ENCODE measurements at regions not wholly inside any gene's neighbourhood (a gene's known extent, or its start where the extent isn't known, plus 50 kb on each side); places are given as distances from the start of the nearest gene placed in this dataset.

DNA sequence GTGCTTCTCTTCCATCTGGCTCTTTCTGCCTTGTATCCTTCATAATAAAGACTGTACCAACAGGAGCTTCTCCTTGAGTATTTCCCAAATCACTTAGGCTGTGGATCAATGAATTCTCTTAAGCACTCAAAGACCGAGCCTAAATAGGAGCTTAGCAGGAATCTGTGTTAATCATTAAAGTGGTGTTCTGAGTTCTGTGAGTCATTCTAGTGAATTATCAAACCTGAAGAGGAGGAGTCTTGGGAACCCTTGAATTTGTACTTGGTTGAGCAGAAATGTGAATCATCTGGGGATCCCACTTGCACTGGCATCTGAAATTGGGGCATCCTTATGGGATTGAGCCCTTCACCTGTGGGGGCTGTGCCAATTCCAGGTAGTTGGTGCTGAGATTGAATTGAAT is 946.2 kb downstream of the BCL11B start:
- CTCF ChIA-PET: no interaction called here
- intact Hi-C loops (cut with micrococcal nuclease): no loop called here
- peaks cover 30% of the 10 kb centered on the region for H3K4me1 Mint-ChIP-seq (ENCODE audit: low read depth)

DNA sequence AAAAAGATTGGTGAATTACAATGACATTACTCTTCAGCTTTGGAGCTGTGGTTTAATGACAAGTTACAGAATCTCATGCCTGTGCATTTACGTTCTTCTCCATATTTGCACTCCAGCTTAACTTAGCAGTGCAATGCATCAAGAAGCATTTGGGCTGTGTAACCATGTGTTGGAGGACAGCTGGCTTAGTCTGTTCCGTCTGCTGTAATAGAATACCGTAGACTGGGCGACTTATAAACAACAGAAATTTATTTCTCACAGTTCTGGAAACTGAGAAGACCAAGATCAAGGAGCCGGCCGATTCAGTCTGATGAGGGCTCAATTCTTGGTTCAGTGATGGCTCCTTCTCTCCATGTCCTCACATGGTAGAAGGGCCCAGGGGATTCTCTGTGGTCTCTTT is 943.5 kb downstream of the BCL11B start:
- intact Hi-C loops (cut with micrococcal nuclease): no loop called here
- no peak overlapping the region for H3K27ac Mint-ChIP-seq
- CTCF ChIA-PET: no interaction called here
- no peaks in the 10 kb centered on the region for H3K36me3 Mint-ChIP-seq (ENCODE audit: low read depth)
- H3K9me3 Mint-ChIP-seq: peaks cover 10% of the 10 kb centered on the region
- H3K4me1 Mint-ChIP-seq (ENCODE audit: low read depth): peaks cover 12% of the 10 kb centered on the region
- H3K27me3 Mint-ChIP-seq (ENCODE audit: low read depth): no peaks in the 10 kb centered on the region
- no peak overlapping the region for H3K4me3 Mint-ChIP-seq
- DNase-seq: no peak

More for the DNA sequence above, 946.2 kb downstream of the BCL11B start:
- peaks cover 10% of the 10 kb centered on the region for H3K9me3 Mint-ChIP-seq
- no peaks in the 10 kb centered on the region for H3K27me3 Mint-ChIP-seq (ENCODE audit: low read depth)
- H3K27ac Mint-ChIP-seq: no peak overlapping the region
- H3K36me3 Mint-ChIP-seq (ENCODE audit: low read depth): no peaks in the 10 kb centered on the region
- DNase-seq: no peak
- H3K4me3 Mint-ChIP-seq: no peak overlapping the region

DNA sequence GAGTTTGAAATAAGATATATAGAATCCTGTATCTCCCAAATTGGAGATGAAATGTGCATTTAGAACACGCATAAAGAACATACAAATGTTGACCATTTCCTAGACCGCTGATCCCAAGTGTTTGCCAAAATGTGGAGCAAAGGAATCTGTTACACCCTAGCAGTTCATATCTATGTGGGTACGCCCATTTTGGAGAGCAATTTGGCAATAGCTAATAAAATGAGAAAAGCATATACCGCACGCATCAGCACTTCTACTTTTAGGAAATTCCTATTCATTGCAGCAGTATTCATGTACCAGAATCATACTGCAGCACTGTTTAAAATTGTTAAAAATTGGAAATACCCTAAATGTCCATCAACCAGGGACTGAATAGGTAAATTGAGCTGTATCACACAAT is 937.8 kb downstream of the BCL11B start:
- intact Hi-C loops (cut with micrococcal nuclease): no loop called here
- H3K4me1 Mint-ChIP-seq (ENCODE audit: low read depth): no peaks in the 10 kb centered on the region
- CTCF ChIA-PET: no interaction called here
- no peaks in the 10 kb centered on the region for H3K36me3 Mint-ChIP-seq (ENCODE audit: low read depth)
- peaks cover 6% of the 10 kb centered on the region for H3K9me3 Mint-ChIP-seq
- DNase-seq: no peak
- no peak overlapping the region for H3K27ac Mint-ChIP-seq
- H3K27me3 Mint-ChIP-seq (ENCODE audit: low read depth): no peaks in the 10 kb centered on the region
- H3K4me3 Mint-ChIP-seq: no peak overlapping the region

DNA sequence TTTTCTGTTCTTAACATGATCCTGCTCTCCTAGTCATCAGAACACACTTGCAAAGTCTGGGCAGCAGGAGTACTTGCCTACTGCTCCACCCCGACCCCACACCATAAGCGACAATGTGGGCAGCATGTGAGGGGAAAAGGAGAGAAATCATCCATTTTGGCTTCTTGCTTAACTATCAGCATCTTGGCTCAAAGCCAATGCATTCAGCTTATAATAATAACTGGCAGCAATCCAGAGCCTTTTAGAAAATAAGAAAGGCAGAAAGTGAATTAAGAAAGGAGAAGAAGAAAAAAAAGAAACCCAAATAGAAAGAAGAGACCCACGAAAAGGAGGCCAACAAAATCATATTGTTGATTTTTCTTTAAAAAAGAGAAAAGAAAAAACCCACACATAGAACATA is 930.8 kb downstream of the BCL11B start:
- H3K27ac Mint-ChIP-seq: no peak overlapping the region
- no peak overlapping the region for H3K4me3 Mint-ChIP-seq
- intact Hi-C loops (cut with micrococcal nuclease): no loop called here
- peaks cover 18% of the 10 kb centered on the region for H3K4me1 Mint-ChIP-seq (ENCODE audit: low read depth)
- DNase-seq: no peak
- no peaks in the 10 kb centered on the region for H3K9me3 Mint-ChIP-seq
- H3K27me3 Mint-ChIP-seq (ENCODE audit: low read depth): no peaks in the 10 kb centered on the region
- H3K36me3 Mint-ChIP-seq (ENCODE audit: low read depth): peaks cover 2% of the 10 kb centered on the region
- CTCF ChIA-PET: no interaction called here

DNA sequence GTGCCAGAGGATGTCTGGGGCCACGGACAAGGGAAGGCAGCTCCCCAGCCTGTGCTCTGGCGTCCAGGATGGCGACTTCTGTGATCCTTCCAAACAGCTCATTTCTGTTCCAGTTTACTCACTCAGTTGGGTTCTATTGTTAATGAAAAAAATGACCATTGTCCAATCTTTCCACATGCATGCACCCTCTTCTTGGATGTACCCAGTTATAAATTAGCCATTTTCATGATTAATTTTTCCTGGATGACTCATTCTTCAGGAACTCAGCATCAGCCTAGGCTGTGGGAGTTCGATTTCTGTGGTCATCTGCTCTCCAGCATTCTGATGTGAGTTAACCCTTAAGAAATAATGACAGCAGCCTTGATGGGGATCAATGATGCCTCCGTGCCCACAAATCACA is 926.8 kb downstream of the BCL11B start:
- no peaks in the 10 kb centered on the region for H3K9me3 Mint-ChIP-seq
- peaks cover 42% of the 10 kb centered on the region for H3K4me1 Mint-ChIP-seq (ENCODE audit: low read depth)
- no peak overlapping the region for H3K27ac Mint-ChIP-seq
- H3K4me3 Mint-ChIP-seq: no peak overlapping the region
- H3K27me3 Mint-ChIP-seq (ENCODE audit: low read depth): no peaks in the 10 kb centered on the region
- intact Hi-C loops (cut with micrococcal nuclease): no loop called here
- CTCF ChIA-PET: interaction anchor here (0.6 kb wide), 1 partner anchor 130 kb away, joined by 3 read pairs; no protein-coding TSS in a partner anchor
- peaks cover 2% of the 10 kb centered on the region for H3K36me3 Mint-ChIP-seq (ENCODE audit: low read depth)
- DNase-seq: no peak

DNA sequence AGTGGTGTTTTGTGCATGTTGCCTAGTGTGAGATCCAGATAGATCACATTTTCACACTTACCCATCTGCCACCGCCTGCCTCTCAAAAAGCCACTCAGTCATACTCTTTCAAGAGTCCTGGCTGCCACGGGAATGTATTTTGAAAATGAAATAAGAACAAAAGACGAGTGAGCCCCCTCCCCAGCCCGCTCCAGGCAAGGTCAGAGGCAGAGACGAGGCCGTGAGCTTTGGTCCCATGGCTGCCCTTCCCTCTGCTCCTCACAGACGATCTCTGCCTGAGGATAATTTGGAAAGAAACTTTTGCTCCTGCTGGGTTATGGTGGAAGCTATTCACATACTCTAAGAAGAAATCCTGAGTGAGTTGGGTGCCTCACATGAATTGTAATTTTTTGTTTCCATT is 924.3 kb downstream of the BCL11B start:
- no peak overlapping the region for H3K27ac Mint-ChIP-seq
- CTCF ChIA-PET: interaction anchor here (0.6 kb wide), 1 partner anchor 204 kb away, joined by 3 read pairs; no protein-coding TSS in a partner anchor
- intact Hi-C loops (cut with micrococcal nuclease): no loop called here
- H3K36me3 Mint-ChIP-seq (ENCODE audit: low read depth): peaks cover 2% of the 10 kb centered on the region
- peaks cover 49% of the 10 kb centered on the region for H3K4me1 Mint-ChIP-seq (ENCODE audit: low read depth)
- H3K4me3 Mint-ChIP-seq: no peak overlapping the region
- no peak for DNase-seq
- H3K9me3 Mint-ChIP-seq: no peaks in the 10 kb centered on the region
- no peaks in the 10 kb centered on the region for H3K27me3 Mint-ChIP-seq (ENCODE audit: low read depth)

DNA sequence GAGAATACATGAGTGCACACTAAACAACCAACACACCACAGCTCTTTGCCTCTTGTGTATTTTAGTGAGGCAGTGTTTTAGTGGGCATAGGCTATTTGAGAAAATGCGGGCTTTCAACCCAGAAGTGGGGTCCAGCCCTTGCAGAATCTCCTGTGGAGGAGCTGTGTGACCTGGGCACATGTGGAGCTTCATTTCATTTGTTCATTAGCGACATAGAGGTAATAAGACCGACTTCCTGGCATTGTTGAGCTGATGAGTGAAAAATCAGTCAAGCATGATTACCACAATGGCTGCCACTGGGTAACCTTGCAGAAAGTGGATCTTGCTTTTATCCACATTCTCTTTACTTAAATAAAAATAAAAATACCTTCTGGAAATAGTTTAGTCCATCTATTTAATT is 923.5 kb downstream of the BCL11B start:
- CTCF ChIA-PET: no interaction called here
- H3K27ac Mint-ChIP-seq: no peak overlapping the region
- no peak for DNase-seq
- peaks cover 2% of the 10 kb centered on the region for H3K36me3 Mint-ChIP-seq (ENCODE audit: low read depth)
- no peaks in the 10 kb centered on the region for H3K27me3 Mint-ChIP-seq (ENCODE audit: low read depth)
- intact Hi-C loops (cut with micrococcal nuclease): no loop called here
- H3K4me3 Mint-ChIP-seq: no peak overlapping the region
- peaks cover 49% of the 10 kb centered on the region for H3K4me1 Mint-ChIP-seq (ENCODE audit: low read depth)
- no peaks in the 10 kb centered on the region for H3K9me3 Mint-ChIP-seq

DNA sequence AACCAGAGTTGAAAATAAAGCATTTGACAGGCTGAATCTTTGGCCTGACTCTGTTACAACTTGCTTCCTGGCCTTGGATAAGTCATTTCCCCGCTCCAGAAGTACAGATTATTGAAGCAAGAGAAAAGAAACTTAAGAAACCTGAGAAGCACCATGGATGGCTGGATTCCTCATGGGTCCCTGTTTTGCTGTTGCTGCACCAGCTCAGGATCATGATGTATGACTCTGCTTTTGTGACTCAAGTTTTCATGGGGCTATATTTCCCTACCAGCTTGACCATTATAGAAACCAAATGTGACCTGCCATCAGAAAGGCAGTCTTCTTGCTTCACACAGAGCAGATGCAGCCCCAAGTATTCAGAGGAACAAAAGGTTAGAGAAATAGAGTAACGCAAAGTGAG is 921.8 kb downstream of the BCL11B start:
- peaks cover 44% of the 10 kb centered on the region for H3K4me1 Mint-ChIP-seq (ENCODE audit: low read depth)
- DNase-seq: no peak
- no peaks in the 10 kb centered on the region for H3K27me3 Mint-ChIP-seq (ENCODE audit: low read depth)
- peaks cover 2% of the 10 kb centered on the region for H3K36me3 Mint-ChIP-seq (ENCODE audit: low read depth)
- H3K9me3 Mint-ChIP-seq: no peaks in the 10 kb centered on the region
- CTCF ChIA-PET: interaction anchor here (1.1 kb wide), 1 partner anchor 28 kb away, joined by 3 read pairs; no protein-coding TSS in a partner anchor
- no peak overlapping the region for H3K27ac Mint-ChIP-seq
- H3K4me3 Mint-ChIP-seq: no peak overlapping the region
- intact Hi-C loops (cut with micrococcal nuclease): no loop called here

DNA sequence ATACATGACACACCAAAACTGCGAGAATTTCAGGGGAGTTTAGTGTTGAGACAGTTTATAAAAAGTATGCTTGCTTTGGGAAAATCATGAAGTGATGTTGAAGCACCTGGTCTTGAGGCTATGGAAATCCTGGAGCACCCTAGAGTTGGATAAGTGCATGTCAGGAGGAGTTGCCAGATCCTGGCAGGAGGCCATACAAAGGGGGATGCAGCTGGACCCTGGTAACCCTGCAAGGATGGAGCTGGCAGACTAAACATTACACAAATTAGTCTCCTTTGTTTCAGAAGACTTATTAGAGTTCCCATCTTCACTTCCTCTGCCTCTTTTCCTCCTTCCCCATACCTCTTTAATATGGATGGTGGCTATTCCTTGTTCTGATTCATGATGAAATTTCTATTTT is 907.0 kb downstream of the BCL11B start:
- intact Hi-C loops (cut with micrococcal nuclease): no loop called here
- Mint-ChIP-seq H3K27me3 (ENCODE audit: low read depth) (no peaks in the 10 kb centered on the region), H3K4me1 (ENCODE audit: low read depth) (peaks cover 22% of the 10 kb centered on the region), H3K27ac (no peak overlapping the region), H3K9me3 (peaks cover 6% of the 10 kb centered on the region), H3K36me3 (ENCODE audit: low read depth) (no peaks in the 10 kb centered on the region), H3K4me3 (no peak overlapping the region)
- CTCF ChIA-PET: no interaction called here
- DNase-seq: no peak

DNA sequence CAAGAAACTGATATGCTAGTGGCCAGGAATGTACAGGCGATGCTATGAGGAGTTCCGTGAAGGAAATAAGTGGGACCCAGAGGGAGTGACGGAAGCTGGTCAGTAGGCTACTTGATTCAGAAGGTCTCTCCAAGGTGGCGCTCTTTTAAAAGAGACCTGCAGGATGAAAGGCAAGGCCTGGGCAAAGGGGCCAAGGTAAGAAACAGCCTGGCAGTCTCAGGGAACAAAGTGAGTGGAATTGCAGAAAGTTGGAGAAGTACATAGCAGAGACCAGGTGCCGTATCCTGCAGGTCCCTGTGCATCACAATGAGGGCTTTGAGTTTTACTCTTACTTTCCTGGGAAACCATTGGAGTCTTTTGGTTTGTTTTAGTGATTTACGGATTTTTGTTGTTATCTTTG is 905.6 kb downstream of the BCL11B start:
- Mint-ChIP-seq H3K9me3 (peaks cover 2% of the 10 kb centered on the region), H3K27ac (no peak overlapping the region), H3K4me3 (no peak overlapping the region), H3K4me1 (ENCODE audit: low read depth) (peaks cover 24% of the 10 kb centered on the region), H3K36me3 (ENCODE audit: low read depth) (no peaks in the 10 kb centered on the region), H3K27me3 (ENCODE audit: low read depth) (no peaks in the 10 kb centered on the region)
- no peak for DNase-seq
- CTCF ChIA-PET: no interaction called here
- intact Hi-C loops (cut with micrococcal nuclease): no loop called here

DNA sequence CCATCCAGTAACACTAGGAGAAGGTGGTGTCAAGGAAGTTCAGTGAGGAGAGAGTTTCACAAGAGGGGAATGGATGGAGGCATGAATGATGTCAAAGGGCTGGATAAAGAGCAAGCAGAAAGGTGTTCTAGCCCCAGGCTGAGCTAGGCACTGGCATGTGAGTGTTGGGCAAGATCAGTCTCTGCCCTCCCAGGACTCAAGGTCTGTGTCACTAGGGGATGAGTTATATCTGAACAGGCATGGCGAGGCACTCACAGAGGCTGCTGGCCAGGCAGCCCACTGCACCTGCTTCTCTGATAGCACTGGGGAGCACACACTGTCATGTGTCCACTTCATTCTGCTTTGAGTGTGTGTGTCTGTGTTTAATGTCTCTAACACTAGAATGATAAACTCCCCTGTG is 903.8 kb downstream of the BCL11B start:
- CTCF ChIA-PET: no interaction called here
- no peak for DNase-seq
- Mint-ChIP-seq H3K27ac (no peak overlapping the region), H3K36me3 (ENCODE audit: low read depth) (no peaks in the 10 kb centered on the region), H3K4me3 (no peak overlapping the region), H3K9me3 (peaks cover 2% of the 10 kb centered on the region), H3K27me3 (ENCODE audit: low read depth) (no peaks in the 10 kb centered on the region), H3K4me1 (ENCODE audit: low read depth) (peaks cover 24% of the 10 kb centered on the region)
- intact Hi-C loops (cut with micrococcal nuclease): no loop called here

DNA sequence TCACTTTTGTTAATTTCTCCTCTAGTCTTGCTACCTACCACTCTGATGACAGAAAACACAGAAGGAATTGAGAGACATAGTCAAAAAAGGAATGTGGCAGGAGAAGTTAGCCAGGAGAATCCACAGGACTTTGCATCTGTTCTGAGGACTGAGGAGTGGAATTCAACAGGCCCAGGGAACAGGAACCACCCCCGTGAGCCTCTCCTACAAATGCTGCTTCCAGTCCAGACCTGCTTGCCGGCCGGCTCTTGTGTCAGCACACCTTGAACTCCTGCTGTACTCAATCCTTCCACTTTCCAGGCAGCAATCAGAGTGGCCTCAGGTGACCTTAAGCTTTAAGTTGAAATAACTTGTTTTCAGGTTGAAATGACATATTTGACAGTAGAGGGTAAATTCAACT is 903.1 kb downstream of the BCL11B start:
- CTCF ChIA-PET: no interaction called here
- Mint-ChIP-seq H3K4me1 (ENCODE audit: low read depth) (peaks cover 24% of the 10 kb centered on the region), H3K36me3 (ENCODE audit: low read depth) (no peaks in the 10 kb centered on the region), H3K27me3 (ENCODE audit: low read depth) (no peaks in the 10 kb centered on the region), H3K4me3 (no peak overlapping the region), H3K27ac (no peak overlapping the region), H3K9me3 (peaks cover 2% of the 10 kb centered on the region)
- intact Hi-C loops (cut with micrococcal nuclease): no loop called here
- DNase-seq: no peak

DNA sequence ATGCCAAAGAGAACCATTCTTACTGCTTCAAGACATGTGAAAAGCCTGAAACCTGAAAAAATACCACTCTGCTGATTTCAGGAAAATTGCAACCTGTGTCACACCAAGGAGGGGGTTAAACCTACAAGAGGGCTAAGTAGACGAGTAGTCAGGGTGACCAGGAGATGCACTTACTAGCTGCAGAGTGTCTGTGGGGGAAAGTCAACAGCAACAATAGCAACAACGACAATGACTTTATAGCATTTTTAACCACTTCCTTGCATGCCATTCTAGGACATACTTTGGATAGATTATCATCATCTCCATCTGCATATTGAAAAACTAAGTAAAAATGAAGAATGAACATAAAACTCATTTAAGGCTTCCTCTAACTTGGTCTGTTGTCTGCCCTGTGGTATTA is 902.7 kb downstream of the BCL11B start:
- H3K4me3 Mint-ChIP-seq: no peak overlapping the region
- intact Hi-C loops (cut with micrococcal nuclease): no loop called here
- no peak overlapping the region for H3K27ac Mint-ChIP-seq
- no peak for DNase-seq
- CTCF ChIA-PET: no interaction called here
- H3K4me1 Mint-ChIP-seq (ENCODE audit: low read depth): peaks cover 24% of the 10 kb centered on the region
- peaks cover 2% of the 10 kb centered on the region for H3K9me3 Mint-ChIP-seq
- H3K27me3 Mint-ChIP-seq (ENCODE audit: low read depth): no peaks in the 10 kb centered on the region
- H3K36me3 Mint-ChIP-seq (ENCODE audit: low read depth): no peaks in the 10 kb centered on the region

DNA sequence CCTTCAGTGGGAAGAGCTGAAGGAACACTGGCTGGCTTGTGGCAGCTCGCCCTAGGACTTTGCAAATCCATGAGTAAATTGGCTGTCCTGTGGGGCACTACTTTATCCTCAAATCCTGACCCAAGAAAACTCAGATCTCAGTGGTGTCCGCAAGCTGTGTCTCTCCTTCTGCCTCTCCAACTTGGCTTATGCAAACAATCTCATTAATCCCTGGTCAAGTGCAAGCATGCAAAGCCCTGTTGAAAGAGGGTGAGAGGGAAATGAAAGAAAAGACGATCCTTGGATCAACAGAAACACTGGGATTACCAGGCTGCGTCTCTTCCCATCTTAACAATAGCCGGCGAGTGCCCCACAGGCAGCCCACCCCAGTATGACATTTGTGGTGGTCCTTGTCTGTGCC is 901.6 kb downstream of the BCL11B start:
- intact Hi-C loops (cut with micrococcal nuclease): no loop called here
- H3K27me3 Mint-ChIP-seq (ENCODE audit: low read depth): no peaks in the 10 kb centered on the region
- no peaks in the 10 kb centered on the region for H3K36me3 Mint-ChIP-seq (ENCODE audit: low read depth)
- CTCF ChIA-PET: no interaction called here
- H3K9me3 Mint-ChIP-seq: peaks cover 2% of the 10 kb centered on the region
- H3K27ac Mint-ChIP-seq: no peak overlapping the region
- no peak overlapping the region for H3K4me3 Mint-ChIP-seq
- no peak for DNase-seq
- peaks cover 24% of the 10 kb centered on the region for H3K4me1 Mint-ChIP-seq (ENCODE audit: low read depth)

Data from activated naive CD4-positive, alpha-beta T cell treated with anti-CD3 and anti-CD28 coated beads for 36 hours (primary cell).